Loucy (cell line): ENCODE measurements at regions not wholly inside any gene's neighbourhood (a gene's known extent, or its start where the extent isn't known, plus 50 kb on each side); places are given as distances from the start of the nearest gene placed in this dataset.

Source experiments
- H2AFZ ChIP-seq: fragments of 200-600 bp; sonication (generic); 2 replicates; pipeline ENCODE4 v1.6.0; 2016; ENCODE audit warnings: antibody characterized with exemption, mild to moderate bottlenecking, low read length, moderate library complexity
- H3F3A ChIP-seq: fragments of 200-600 bp; 2 replicates; pipeline ENCODE4 v1.6.0; 2016; ENCODE audit warnings: antibody characterized with exemption, low read depth, mild to moderate bottlenecking
- H3K27me3 ChIP-seq: fragments of 200-600 bp; sonication (generic); 2 replicates; pipeline ENCODE4 v1.6.1; 2014; ENCODE audit warnings: low read length, mild to moderate bottlenecking; ENCODE audit not compliant: insufficient read depth, poor library complexity, severe bottlenecking
- H3K36me3 ChIP-seq: fragments of 200-600 bp; sonication (generic); 2 replicates; pipeline ENCODE4 v1.6.1; 2016; ENCODE audit warnings: low read length; ENCODE audit not compliant: insufficient read depth
- H3K4me1 ChIP-seq: fragments of 200-600 bp; sonication (generic); 2 replicates; pipeline ENCODE4 v1.5.1; 2014; ENCODE audit warnings: low read length, mild to moderate bottlenecking; ENCODE audit not compliant: insufficient read depth, poor library complexity, severe bottlenecking
- H3K4me2 ChIP-seq: fragments of 200-600 bp; sonication (generic); 2 replicates; pipeline ENCODE4 v1.6.0; 2014; ENCODE audit warnings: antibody characterized with exemption, low read length, low read depth, mild to moderate bottlenecking; ENCODE audit not compliant: poor library complexity, severe bottlenecking
- H3K4me3 ChIP-seq: fragments of 200-600 bp; sonication (generic); 2 replicates; pipeline ENCODE4 v1.5.1; 2014; ENCODE audit warnings: low read length, mild to moderate bottlenecking, mixed read lengths; ENCODE audit not compliant: poor library complexity, severe bottlenecking
- H3K79me2 ChIP-seq: fragments of 200-600 bp; sonication (generic); 2 replicates; pipeline ENCODE4 v1.6.1; 2014; ENCODE audit warnings: low read length; ENCODE audit not compliant: insufficient read depth
- H3K9ac ChIP-seq: fragments of 200-600 bp; sonication (generic); 2 replicates; pipeline ENCODE4 v1.6.0; 2014; ENCODE audit warnings: mild to moderate bottlenecking, low read depth, low read length, moderate library complexity; ENCODE audit not compliant: poor library complexity, severe bottlenecking
- H3K9me2 ChIP-seq: fragments of 200-600 bp; sonication (generic); replicated peaks from 2 replicates; pipeline ENCODE4 v1.6.1; 2016; ENCODE audit warnings: low read depth, low read length, mixed read lengths
- H3K9me3 ChIP-seq: fragments of 200-600 bp; sonication (generic); 2 replicates; pipeline ENCODE4 v1.6.1; 2014; ENCODE audit warnings: mild to moderate bottlenecking, antibody characterized with exemption, low read length, low read depth; ENCODE audit not compliant: insufficient read depth
- H4K20me1 ChIP-seq: fragments of 200-600 bp; sonication (generic); 2 replicates; pipeline ENCODE4 v1.6.0; 2014; ENCODE audit warnings: antibody characterized with exemption, low read length, mild to moderate bottlenecking; ENCODE audit not compliant: insufficient read depth, poor library complexity, severe bottlenecking
- EZH2phosphoT487 ChIP-seq: fragments of 200-600 bp; IDR thresholded peaks from 2 replicates; pipeline ENCODE4 v1.6.1; 2018; ENCODE audit warnings: antibody characterized with exemption, mild to moderate bottlenecking, moderate library complexity, borderline replicate concordance
- TF ChIP-seq, protein P1 (sequence below): fragments of 200-600 bp; sonication (generic); conservative IDR thresholded peaks from 2 replicates; pipeline ENCODE4 v1.5.1; 2014; ENCODE audit warnings: mild to moderate bottlenecking, antibody characterized with exemption, low read length

DNA sequence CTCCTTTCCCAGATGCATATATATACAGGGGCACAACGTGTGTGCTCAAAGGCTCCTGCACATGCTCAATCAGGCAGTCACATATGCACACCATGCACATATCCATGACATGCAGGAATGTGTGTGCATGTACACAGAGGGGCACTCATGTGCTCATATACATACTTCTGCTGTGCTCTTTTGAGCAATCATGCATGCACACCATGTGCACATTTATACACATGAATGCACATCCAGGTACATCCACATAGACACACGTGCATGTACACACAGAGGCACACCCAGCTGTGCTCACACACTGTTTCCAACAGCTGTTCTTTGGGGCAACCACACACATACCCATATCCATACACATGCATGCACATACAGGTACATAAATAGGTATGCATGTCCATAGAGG, 165.3 kb downstream of the SALL1 start:
- no peaks in the 10 kb centered on the region for H3F3A ChIP-seq
- H3K4me2 ChIP-seq, result no peak overlapping the region
- no peak overlapping the region for H3K9ac ChIP-seq
- H3K27me3 ChIP-seq, result no peaks in the 10 kb centered on the region
- no peaks in the 10 kb centered on the region for H3K79me2 ChIP-seq
- H3K9me2 ChIP-seq, result no peaks in the 10 kb centered on the region
- no peaks in the 10 kb centered on the region for H3K4me1 ChIP-seq
- TF ChIP-seq, protein P1, sequence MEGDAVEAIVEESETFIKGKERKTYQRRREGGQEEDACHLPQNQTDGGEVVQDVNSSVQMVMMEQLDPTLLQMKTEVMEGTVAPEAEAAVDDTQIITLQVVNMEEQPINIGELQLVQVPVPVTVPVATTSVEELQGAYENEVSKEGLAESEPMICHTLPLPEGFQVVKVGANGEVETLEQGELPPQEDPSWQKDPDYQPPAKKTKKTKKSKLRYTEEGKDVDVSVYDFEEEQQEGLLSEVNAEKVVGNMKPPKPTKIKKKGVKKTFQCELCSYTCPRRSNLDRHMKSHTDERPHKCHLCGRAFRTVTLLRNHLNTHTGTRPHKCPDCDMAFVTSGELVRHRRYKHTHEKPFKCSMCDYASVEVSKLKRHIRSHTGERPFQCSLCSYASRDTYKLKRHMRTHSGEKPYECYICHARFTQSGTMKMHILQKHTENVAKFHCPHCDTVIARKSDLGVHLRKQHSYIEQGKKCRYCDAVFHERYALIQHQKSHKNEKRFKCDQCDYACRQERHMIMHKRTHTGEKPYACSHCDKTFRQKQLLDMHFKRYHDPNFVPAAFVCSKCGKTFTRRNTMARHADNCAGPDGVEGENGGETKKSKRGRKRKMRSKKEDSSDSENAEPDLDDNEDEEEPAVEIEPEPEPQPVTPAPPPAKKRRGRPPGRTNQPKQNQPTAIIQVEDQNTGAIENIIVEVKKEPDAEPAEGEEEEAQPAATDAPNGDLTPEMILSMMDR, result no peak
- no peak for TF ChIP-seq EZH2phosphoT487
- no peak overlapping the region for H3K4me3 ChIP-seq
- no peaks in the 10 kb centered on the region for H3K36me3 ChIP-seq
- H4K20me1 ChIP-seq, result no peaks in the 10 kb centered on the region
- peaks cover 3% of the 10 kb centered on the region; the same call in 1 of the 2 replicates for H3K9me3 ChIP-seq
- no peak overlapping the region for H2AFZ ChIP-seq

DNA sequence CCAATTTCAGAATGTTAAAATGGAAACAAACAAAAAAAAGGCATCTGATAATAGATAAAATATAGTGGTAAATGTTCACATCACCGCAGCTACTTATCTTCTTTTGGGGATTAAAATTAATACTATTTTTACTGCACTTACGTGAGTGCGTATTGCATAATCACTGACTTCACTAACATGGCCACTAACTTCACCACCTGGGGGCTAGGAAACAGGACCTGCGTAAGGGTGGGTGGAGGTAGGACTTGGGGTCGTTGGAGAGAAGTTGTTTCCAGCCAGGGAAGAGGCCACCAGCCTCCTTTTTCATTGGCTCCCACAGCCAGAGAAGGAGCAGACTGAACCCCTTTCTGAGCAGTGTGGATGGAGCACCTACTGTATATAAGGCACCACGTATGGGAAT, 166.4 kb downstream of the SALL1 start:
- Histone ChIP-seq H3K4me2 (no peak overlapping the region), H3K9me2 (no peaks in the 10 kb centered on the region), H3K9me3 (0 out of 2 replicates have a peak, but pooled peaks cover 3% of the 10 kb centered on the region), H2AFZ (no peak overlapping the region), H3K36me3 (no peaks in the 10 kb centered on the region), H3F3A (no peaks in the 10 kb centered on the region), H3K27me3 (no peaks in the 10 kb centered on the region), H3K9ac (no peak overlapping the region), H4K20me1 (no peaks in the 10 kb centered on the region), H3K4me1 (no peaks in the 10 kb centered on the region), H3K4me3 (no peak overlapping the region), H3K79me2 (no peaks in the 10 kb centered on the region)
- no peak for TF ChIP-seq EZH2phosphoT487
- TF ChIP-seq, protein P1, result no peak

DNA sequence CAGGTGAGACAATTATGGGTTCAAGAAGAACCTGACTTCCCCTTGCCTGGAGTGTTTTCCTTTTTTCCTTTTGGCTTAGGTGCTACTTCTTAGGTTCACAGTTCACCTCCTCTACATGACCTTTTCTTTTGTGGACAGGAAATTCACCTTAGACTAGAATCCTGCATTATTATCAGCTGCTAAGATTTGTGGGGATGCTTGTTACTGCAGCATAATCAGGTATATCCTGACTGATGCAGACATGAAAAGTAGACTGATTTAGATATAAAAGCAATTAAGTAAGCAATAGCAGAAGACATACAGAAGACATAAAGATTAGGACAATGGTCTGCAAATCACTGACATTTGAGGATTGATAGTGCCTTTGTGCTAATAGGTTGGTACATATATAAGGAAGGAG, 168.3 kb downstream of the SALL1 start:
- Histone ChIP-seq H3K9ac (no peak overlapping the region), H3K79me2 (no peaks in the 10 kb centered on the region), H3K9me3 (0 out of 2 replicates have a peak, but pooled peaks cover 1% of the 10 kb centered on the region), H3K4me3 (no peak overlapping the region), H3K36me3 (no peaks in the 10 kb centered on the region), H3F3A (no peaks in the 10 kb centered on the region), H2AFZ (no peak overlapping the region), H3K9me2 (no peaks in the 10 kb centered on the region), H4K20me1 (no peaks in the 10 kb centered on the region), H3K4me1 (no peaks in the 10 kb centered on the region), H3K27me3 (no peaks in the 10 kb centered on the region), H3K4me2 (no peak overlapping the region)
- TF ChIP-seq, protein P1, result no peak
- no peak for TF ChIP-seq EZH2phosphoT487
